ENCODE measurements at regions not wholly inside any gene's neighbourhood (a gene's known extent, or its start where the extent isn't known, plus 50 kb on each side); places are given as distances from the start of the nearest gene placed in this dataset.

DNA sequence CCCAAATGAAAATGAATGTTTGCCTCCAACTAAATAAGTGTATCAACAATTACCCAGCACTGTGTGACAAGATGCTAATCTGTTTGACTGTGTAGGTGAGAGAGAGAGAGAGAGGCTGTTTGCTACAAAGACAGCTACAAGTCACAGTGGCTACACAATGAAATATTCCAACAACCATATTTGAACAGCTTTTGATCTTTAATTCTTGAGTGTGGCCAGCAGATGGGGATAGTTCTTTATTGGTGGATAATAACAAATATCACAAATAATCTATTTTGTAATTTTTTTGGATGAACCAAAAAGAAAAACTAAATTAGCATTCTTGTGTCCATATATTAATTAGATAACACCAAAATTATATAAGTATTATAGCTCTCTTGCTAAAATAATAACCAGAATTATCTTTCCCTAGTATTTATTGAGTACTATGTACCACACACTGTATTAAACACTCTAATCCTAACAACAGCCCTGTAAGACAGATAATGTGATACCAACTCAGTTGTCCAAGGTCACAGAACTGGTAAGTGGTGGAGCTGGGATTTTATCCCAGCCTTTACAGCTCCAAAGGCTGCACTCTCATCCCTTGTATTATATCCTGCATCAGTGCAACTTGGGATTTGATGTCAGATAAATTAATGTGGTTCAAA is 61.9 kb upstream of the C3orf80 start:
- peak in 1 of 3 donors; percentile 66 for DNase-seq (ENCODE audit: low read depth in 2 of 3, low spot score in 2 of 3)

DNA sequence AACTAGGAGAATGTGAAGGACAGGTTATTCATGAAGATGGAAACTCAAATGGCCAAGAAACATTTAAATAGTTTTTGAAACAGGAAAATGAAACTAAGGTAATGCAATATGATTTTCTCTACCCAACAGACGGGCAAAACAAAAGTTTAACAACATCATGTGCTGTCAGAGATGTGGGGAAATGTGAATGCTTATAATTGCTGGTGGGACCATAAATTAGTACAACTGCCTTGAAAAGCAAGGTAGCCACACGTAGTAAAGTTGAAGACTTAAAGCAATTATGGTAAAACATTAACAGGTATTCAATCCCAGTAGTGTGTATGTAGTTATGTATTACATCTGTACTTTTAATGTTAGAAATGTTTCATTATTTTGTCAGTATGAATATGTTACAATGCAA is 57.0 kb upstream of the C3orf80 start:
- no peak for DNase-seq (ENCODE audit: low read depth in 2 of 3, low spot score in 2 of 3)

DNA sequence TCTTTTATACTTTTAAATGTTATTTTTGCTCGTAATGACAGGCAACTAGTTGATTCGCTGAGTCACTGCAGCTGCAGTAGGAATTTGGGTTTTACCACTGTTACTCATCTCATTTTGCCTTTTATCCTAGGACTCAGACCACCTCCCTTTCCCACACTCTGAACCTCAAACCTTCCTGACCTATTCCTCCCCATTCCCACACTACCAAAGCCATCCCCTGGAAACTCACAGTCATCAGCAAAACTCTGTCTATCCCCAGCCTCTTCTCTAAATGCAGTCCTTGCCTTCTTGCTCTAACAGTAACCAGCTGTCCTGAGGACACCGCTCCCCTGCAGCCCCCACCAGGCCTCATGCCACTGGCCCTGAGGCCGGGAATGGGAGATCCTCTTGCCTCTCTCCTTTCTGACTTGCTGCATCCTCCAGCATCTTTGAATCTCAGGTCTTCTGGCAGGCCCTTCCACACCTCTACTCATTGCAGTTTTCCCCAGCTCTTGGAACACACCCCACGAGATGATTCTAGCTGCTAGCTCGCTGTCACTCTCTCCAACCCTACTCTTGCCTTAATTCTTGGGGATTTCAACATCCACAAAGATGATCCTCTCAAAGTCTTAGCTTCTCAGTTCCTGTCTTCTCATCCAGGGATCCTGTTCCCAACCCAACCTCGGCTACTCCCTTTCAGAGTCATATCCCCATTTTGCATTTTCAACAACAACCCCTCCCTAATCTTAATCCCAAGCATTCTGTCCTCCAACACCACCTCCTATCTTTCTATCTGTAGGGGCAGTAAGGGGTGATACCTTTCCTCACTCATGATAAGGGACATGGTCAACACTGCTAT is 55.9 kb upstream of the C3orf80 start:
- DNase-seq (ENCODE audit: low read depth in 2 of 3, low spot score in 2 of 3), result peak in 2 of 3 donors; percentile 36 to 64

DNA sequence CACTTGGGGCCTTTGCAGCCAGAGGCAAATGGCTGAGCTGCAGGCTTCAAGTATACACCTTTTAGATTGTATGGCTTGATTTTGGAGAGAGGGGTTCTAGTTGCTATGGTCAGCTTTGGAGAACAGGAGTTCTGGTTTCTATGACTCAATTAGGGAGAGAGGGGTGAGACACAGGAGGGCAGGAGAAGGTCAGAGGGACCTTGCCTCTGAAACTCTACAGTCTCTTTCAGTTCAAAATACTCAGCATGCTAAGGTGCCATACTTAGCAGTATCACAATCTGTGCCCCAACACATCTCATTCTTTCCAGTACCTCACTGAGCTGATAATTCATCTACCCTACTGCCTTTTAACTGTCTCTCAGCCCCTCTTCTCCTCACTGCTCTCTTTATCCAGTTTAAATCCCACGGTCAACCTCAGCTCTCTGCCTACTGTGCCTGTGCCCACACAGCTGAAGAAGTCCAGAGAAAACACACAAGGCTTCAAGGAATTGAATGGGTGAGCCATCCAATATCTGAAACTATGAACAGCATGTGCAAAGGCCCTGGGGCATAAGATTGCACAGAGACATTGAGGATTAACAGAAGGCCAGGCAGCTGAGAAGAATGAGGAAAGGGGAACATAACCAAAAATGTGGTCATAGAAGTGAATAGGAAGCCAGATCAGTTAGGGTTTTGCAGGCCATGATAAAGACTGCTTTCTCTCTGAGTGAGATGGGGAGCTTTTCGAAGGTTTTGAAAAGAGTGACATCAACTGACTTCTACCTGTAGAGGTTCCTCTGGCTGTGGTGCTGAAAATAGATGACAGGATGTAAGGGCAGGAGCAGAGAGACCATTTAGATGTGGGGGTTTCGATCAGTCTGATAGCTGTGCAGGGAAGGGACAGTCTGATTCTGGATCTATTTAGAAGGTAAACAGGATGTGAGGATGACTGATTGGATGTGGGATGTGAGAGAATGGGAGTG is 54.5 kb upstream of the C3orf80 start:
- peak in 1 of 3 donors; percentile 53 for DNase-seq (ENCODE audit: low read depth in 2 of 3, low spot score in 2 of 3)

DNA sequence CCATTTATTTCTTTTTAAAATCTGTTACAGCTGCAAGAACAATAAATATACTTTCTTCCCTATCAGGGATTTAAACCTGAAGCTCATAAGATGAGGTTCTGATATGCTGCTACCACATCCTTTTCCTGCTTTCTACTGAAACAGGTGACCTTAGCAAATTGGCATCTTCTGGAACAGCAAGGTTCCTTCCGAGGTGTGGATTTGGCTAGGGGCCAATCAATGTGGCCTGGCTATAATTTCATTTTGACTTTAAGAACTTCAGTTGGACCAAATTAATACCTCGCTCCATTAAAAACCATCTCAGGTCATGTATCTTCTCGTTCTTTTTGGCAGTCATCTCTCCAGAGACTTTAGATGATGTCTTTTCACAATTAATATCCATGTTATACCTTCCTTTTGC is 53.4 kb upstream of the C3orf80 start:
- peak in 1 of 3 donors; percentile 69 for DNase-seq (ENCODE audit: low read depth in 2 of 3, low spot score in 2 of 3)

DNA sequence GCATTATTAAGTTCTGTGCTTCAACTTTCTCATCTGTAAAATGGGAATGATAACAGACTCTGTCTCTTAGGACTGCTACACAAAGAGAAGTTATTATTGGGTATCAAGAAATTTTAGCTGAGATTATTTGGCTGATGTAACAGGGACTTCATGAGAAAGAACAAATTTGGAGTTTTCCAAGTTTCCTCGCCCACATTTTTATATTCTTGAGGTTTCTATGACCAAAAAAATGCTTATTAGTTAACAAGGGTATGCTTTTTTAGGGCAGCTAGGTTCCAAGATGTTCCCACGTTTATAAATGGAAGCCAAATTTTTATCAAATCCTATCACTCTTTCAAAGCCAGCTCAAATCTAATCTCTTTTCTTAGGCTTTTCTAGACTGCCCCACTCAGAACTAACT is 50.6 kb upstream of the C3orf80 start:
- DNase-seq (ENCODE audit: low read depth in 2 of 3, low spot score in 2 of 3), result no peak

All from hematopoietic multipotent progenitor cell (in vitro differentiated cells).